Small intestine (tissue), 7 donors: ENCODE measurements at regions not wholly inside any gene's neighbourhood (a gene's known extent, or its start where the extent isn't known, plus 50 kb on each side); places are given as distances from the start of the nearest gene placed in this dataset.

ENCODE experiments used
- DNase-seq, 2 donors: peaks; one replicate each; pipeline versions ENCODE4 v3.0.0 to v3.0.0-alpha.2; 2013
- FAIRE-seq: peaks from 2 replicates; lab custom pipeline; 2012; peaks lifted over from hg19 to GRCh38; lab: Jason Lieb, UNC
- H3K27ac ChIP-seq, 3 donors: one replicate each; pipeline ENCODE4 v1.5.1; 2013; ENCODE audit warnings: low read length in 2 of 3, mild to moderate bottlenecking in 2 of 3, control low read depth in 1 of 3, inconsistent platforms in 1 of 3, low read depth in 1 of 3, moderate library complexity in 1 of 3
- H3K27me3 ChIP-seq, 3 donors: one replicate each; pipeline ENCODE4 v1.6.1; 2013; ENCODE audit warnings: low read length in 3 of 3, inconsistent platforms in 1 of 3; ENCODE audit not compliant: control insufficient read depth in 3 of 3, insufficient read depth in 3 of 3
- H3K36me3 ChIP-seq, 3 donors: one replicate each; pipeline ENCODE4 v1.6.1; 2013; ENCODE audit warnings: low read length in 3 of 3, inconsistent platforms in 1 of 3, low read depth in 1 of 3, mild to moderate bottlenecking in 1 of 3, moderate library complexity in 1 of 3; ENCODE audit not compliant: control insufficient read depth in 3 of 3, insufficient read depth in 2 of 3
- H3K4me1 ChIP-seq, 3 donors: one replicate each; pipeline ENCODE4 v1.6.1; 2013; ENCODE audit warnings: low read length in 2 of 3, inconsistent platforms in 1 of 3, low read depth in 1 of 3, mild to moderate bottlenecking in 1 of 3, moderate library complexity in 1 of 3; ENCODE audit not compliant: control insufficient read depth in 3 of 3, insufficient read depth in 2 of 3
- H3K4me3 ChIP-seq, 3 donors: one replicate each; pipeline ENCODE4 v1.5.1; 2013; ENCODE audit warnings: low read length in 3 of 3, control low read depth in 1 of 3, inconsistent platforms in 1 of 3, low read depth in 1 of 3, mild to moderate bottlenecking in 1 of 3, moderate library complexity in 1 of 3
- H3K9me3 ChIP-seq, 2 donors: one replicate each; pipeline ENCODE4 v1.6.1; 2013; ENCODE audit warnings: low read depth in 1 of 2, low read length in 1 of 2; ENCODE audit not compliant: control insufficient read depth in 2 of 2, insufficient read depth in 1 of 2
- WGBS, 3 donors: extraction: QIAGEN DNeasy Blood & Tissue Kit; methylation state at CpG; one replicate each; pipeline ENCODE4 v1.1.7; 2013; 5-methylcytosine and 5-hydroxymethylcytosine counted together
- donor health status: healthy with polysubstance abuse.
- donor health status: control.
- donor health status: control.
- donor health status: Bipolar disorder and iron deficiency.
- donor health status: healthy.

- H3K4me1 ChIP-seq: no peaks in the 10 kb centered on the region
- WGBS, 3 donors: 75 to 86% (median 77%) methylated on average over 2 of the region's 2 CpGs
- no peak for DNase-seq
- FAIRE-seq: no peak
- H3K27me3 ChIP-seq: no peaks in the 10 kb centered on the region
- H3K4me3 ChIP-seq: no peak overlapping the region
- H3K36me3 ChIP-seq: no peaks in the 10 kb centered on the region
- H3K27ac ChIP-seq: no peak overlapping the region
- H3K9me3 ChIP-seq: no peaks in the 10 kb centered on the region
These were observed 292.7 kb downstream of the ZNF516 start for GRCh38 chr18:76202322-76202721.

- H3K9me3 ChIP-seq: peaks cover 0 to 7% of the 10 kb centered on the region in 2 donors
- no peak for FAIRE-seq
- 32 to 37% (median 32%) methylated on average over 1 of the region's 1 CpG for WGBS, 3 donors
- no peak overlapping the region for H3K4me3 ChIP-seq
- no peak overlapping the region for H3K27ac ChIP-seq
- no peaks in the 10 kb centered on the region for H3K36me3 ChIP-seq
- H3K4me1 ChIP-seq: no peaks in the 10 kb centered on the region
- H3K27me3 ChIP-seq: no peaks in the 10 kb centered on the region
- no peak for DNase-seq
These were observed 299.4 kb downstream of the ZNF516 start for GRCh38 chr18:76195601-76196000.

GRCh38 chr18:76188097-76188496 lies 306.9 kb downstream of the ZNF516 start:
- no peak for FAIRE-seq
- peaks cover 0 to 9% of the 10 kb centered on the region in 2 donors for H3K9me3 ChIP-seq
- no peak for DNase-seq

DNA sequence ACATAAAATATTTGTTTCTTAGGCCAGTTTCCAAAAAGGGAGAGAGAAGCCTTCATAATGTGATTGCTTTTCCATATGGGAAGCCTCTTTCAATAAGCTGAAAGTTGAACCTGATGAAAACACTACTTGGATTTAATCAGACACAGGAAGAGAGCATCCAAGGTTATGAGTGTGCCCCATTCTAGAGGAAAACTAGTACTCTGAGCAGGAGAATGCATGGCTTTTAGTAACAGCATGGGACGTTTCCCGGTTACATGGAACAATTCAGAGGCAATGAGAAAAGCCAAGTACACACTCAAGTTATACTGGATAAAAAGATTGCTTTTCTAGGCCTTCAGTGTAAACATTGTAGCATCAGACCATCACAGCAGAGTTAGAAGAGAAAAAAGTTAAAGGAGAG lies 315.8 kb downstream of the ZNF516 start:
- FAIRE-seq (no peak), DNase-seq (no peak)
- no peaks in the 10 kb centered on the region for H3K4me1 ChIP-seq
- no peaks in the 10 kb centered on the region for H3K27me3 ChIP-seq
- no peaks in the 10 kb centered on the region for H3K36me3 ChIP-seq
- no peak overlapping the region for H3K27ac ChIP-seq
- peaks cover 0 to 2% of the 10 kb centered on the region in 2 donors for H3K9me3 ChIP-seq
- WGBS, 3 donors: 74 to 85% (median 80%) methylated on average over 2 of the region's 2 CpGs
- H3K4me3 ChIP-seq: no peak overlapping the region

More at GRCh38 chr18:76188097-76188496, 306.9 kb downstream of the ZNF516 start:
- no peak overlapping the region for H3K4me3 ChIP-seq
- no peaks in the 10 kb centered on the region for H3K36me3 ChIP-seq
- 50 to 59% (median 56%) methylated on average over 1 of the region's 1 CpG for WGBS, 3 donors
- H3K27ac ChIP-seq: no peak overlapping the region
- H3K27me3 ChIP-seq: no peaks in the 10 kb centered on the region
- no peaks in the 10 kb centered on the region for H3K4me1 ChIP-seq

- no peak for DNase-seq
- no peaks in the 10 kb centered on the region for H3K4me1 ChIP-seq
- H3K27me3 ChIP-seq: no peaks in the 10 kb centered on the region
- no peak overlapping the region for H3K27ac ChIP-seq
- no peaks in the 10 kb centered on the region for H3K36me3 ChIP-seq
- H3K4me3 ChIP-seq: no peak overlapping the region
- no peak for FAIRE-seq
- WGBS, 3 donors: 68 to 91% (median 81%) methylated on average over 1 of the region's 1 CpG
- H3K9me3 ChIP-seq: peaks cover 0 to 2% of the 10 kb centered on the region in 2 donors
These were observed 317.9 kb downstream of the ZNF516 start for GRCh38 chr18:76177160-76177559.

GRCh38 chr18:76174451-76174850 lies 320.6 kb downstream of the ZNF516 start:
- H3K36me3 ChIP-seq: no peaks in the 10 kb centered on the region
- H3K27me3 ChIP-seq: no peaks in the 10 kb centered on the region
- FAIRE-seq (no peak), DNase-seq (no peak)
- H3K27ac ChIP-seq: no peak overlapping the region
- H3K9me3 ChIP-seq: peaks cover 0 to 2% of the 10 kb centered on the region in 2 donors
- WGBS, 3 donors: 84 to 96% (median 85%) methylated on average over 2 of the region's 2 CpGs
- H3K4me1 ChIP-seq: no peaks in the 10 kb centered on the region
- H3K4me3 ChIP-seq: no peak overlapping the region

DNA sequence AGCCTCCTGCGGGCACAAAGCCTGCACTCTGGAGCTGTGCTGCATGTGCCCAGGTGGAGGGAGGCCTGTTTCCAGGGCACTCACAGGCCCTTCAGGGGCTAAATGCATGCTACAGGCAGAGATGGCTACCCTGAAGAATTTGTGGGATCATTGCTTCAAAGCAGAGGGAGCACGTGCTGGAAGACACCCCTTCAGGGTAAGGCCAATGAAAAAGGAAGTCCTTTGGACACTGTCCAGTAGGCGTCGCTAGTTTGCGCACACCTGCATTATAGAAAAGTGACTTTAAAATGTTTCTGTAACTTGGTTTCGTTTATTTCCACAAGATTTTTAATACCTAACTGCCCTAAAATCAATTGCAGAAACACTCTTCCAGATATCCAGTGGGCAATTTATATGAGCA lies 325.3 kb downstream of the ZNF516 start:
- Histone ChIP-seq H3K36me3 (no peaks in the 10 kb centered on the region), H3K4me1 (no peaks in the 10 kb centered on the region)
- DNase-seq: peak in 1 of 2 donors; percentile 5

GRCh38 chr18:76167845-76168621 lies 327.0 kb downstream of the ZNF516 start:
- H3K36me3 ChIP-seq: no peaks in the 10 kb centered on the region
- no peaks in the 10 kb centered on the region for H3K4me1 ChIP-seq
- no peak overlapping the region for H3K4me3 ChIP-seq
- FAIRE-seq (no peak), DNase-seq (no peak)
- H3K27ac ChIP-seq: no peak overlapping the region
- no peaks in the 10 kb centered on the region for H3K27me3 ChIP-seq
- WGBS, 3 donors: 49 to 55% (median 54%) methylated on average over 12 of the region's 12 CpGs
- H3K9me3 ChIP-seq: no peaks in the 10 kb centered on the region

More for the DNA sequence above, 325.3 kb downstream of the ZNF516 start:
- Histone ChIP-seq H3K4me3 (no peak overlapping the region), H3K9me3 (no peaks in the 10 kb centered on the region), H3K27me3 (no peaks in the 10 kb centered on the region), H3K27ac (no peak overlapping the region)
- FAIRE-seq: no peak
- WGBS, 3 donors: 52 to 77% (median 65%) methylated on average over 6 of the region's 6 CpGs
